NCI-H345 treated with DMSO at 0.1 percent for 48 hours (cell line): ENCODE measurements at regions not wholly inside any gene's neighbourhood (a gene's known extent, or its start where the extent isn't known, plus 50 kb on each side); places are given as distances from the start of the nearest gene placed in this dataset.

ENCODE experiments used
- DNase-seq: peaks from one replicate; lab custom pipeline; 2025; ENCODE audit not compliant: unreplicated experiment; lab: John Stamatoyannopoulos, UW

DNA sequence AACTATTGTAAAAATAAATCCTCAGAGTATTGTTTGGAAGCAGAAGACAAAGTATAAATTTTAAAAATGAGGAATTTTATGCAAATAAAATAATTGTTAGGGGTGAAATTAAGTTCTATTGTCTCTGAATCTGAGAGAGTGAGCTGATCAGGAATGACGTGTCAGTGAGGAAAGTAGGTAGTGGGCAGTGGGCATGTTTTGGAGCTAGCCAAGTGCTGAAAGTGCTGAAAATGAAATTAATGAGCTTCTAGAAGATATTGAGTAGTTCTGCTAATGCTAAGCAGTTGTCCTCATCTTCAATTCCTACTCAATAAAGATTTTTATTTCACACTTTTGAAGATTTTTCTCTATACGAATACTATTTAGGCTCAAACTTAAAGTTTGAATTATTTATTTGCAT, 1167.8 kb upstream of the PCDH20 start:
- no peak for DNase-seq

DNA sequence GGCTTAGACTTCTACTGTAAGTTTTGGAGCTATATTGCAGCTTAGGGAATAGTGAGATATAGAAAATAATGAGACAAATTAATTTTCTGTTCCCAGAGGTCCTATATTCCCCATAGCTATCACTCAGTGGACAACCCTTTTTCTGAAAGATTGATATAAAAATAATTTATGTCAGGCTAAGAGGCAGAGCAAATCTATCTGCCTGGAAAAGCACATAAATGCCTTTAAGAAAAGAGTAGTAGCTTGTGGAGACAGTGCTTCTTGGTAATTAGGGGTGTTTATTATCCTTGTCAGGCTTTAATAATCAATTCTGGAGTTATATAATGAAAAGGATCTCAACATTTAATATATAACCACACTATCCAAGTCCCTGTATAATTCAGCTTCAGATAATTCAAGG, 1162.8 kb upstream of the PCDH20 start:
- no peak for DNase-seq

DNA sequence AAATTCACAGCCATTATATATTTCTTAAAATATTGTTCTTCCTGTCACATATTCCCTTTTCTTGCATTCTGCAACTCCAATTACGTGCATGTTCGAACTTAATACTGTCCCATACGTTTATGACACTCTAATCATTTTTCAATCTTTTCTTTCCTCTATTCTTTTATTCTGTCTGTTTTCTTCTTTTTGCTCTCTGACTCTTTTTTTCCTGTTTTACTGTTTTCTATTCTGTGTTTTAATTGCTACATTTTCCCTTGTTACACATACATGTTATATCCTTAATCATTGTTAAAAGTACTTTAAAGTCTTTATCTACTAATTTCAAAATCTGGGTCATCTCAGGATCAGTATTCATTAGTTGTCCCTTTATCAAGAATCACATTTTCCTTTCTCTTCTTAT, 1149.1 kb upstream of the PCDH20 start:
- no peak for DNase-seq

DNA sequence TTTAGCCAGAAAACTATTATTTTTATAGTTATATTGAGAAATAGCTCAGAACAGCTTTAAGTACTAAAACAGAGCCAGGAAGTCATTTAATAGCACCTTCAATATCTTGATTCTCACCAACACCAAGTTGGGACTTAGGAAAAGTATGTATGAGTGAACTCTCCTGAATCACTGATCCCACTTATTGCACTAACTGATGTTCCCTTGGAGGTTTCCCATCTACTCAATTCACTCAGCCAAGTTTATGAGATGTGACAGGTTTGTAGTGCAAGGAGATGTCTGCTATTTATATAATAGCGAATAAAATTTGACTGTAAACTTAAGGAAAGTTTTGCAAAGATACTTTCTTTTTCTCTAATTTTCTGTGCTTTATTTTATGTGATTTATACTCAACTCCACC, 1147.6 kb upstream of the PCDH20 start:
- no peak for DNase-seq

DNA sequence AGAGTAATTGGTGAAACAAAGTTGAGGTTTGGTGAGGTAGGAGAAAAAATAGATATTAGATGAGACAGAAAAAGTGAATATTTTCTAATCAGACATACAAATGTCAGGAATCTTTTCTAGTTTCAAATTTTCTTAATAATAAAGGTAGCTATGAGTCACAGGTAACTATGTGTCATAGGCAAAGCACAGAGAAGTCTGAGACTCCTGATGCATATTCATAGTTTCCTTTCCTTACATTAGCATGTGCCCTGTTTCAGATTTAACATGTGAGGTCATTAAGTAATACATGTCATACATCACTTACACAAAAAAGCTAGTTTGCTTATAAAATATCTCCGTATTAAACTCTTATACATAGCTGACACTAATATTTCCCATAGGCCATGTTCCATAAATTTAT, 1141.3 kb upstream of the PCDH20 start:
- DNase-seq, result no peak

DNA sequence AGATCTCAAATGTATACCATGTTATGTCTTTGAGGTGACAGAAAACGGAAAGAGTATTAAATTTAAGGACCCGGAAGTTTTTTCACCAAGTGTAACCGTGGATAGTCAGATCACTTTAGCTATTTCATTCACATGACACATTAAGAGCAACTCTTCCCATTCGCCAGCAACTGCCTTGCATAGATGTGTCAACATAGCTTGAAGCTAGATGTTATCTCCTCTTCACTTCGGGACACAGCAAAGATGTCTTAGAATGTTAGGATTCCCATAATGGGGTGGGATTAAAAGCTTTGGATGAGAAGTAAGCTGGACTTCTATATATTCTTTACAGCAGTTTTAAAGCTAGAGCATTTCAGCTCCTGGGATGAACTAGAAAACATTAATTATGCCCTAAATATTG, 1135.9 kb upstream of the PCDH20 start:
- DNase-seq, result no peak

DNA sequence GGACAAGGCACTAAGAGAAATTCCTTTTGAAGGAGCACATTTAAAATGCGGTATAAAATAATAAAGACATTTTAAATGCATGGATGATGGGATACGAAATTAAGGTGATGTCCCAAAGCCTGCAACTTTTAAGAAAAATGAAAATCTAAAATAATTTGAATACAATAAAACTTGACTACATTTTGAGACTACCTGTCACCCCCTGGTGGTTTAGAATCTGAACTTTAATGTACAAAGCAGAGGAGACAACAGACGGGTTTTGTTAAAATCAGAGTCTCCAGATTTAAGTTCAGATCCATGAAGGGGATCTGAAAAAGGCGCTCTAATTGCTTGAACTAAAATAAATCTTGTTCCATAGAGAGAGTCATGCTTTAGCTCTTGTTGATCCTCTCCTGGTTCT, 1129.3 kb upstream of the PCDH20 start:
- no peak for DNase-seq

DNA sequence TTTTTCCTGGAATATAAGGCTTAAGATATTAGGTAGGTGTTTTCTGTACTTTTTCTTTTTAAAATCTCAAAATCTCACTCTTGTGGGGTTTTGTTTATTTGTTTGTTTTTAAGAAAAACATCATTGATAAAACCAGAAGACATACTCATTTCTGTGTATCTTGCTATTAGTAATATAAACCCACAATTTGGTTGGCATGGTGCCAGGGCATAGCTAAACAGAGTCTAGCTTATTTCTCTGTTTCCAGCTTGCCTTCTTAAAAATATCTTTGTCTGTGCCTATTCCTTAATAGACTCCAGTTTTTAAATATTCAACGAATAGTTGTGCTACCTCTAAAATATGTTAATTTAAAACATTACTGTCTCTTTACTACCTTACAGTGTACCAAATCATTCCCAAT, 1121.9 kb upstream of the PCDH20 start:
- no peak for DNase-seq

DNA sequence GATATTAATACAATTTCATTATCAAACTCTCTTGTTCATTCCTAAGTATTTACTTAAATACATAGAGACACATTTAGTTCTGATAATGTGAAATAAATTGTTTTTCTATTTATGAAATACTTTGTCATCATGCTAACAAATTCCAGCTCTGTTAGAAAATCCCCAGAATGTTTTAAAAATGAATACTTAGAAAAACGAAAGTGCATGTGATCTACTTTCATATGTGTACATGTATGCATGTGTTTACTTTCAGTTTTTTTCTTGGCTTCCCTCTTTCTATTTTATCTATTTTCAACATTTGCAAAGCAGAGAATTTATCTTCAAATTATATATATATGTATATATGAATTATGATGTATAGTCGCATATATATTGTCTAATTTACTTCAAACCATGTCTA, 1110.0 kb upstream of the PCDH20 start:
- no peak for DNase-seq

DNA sequence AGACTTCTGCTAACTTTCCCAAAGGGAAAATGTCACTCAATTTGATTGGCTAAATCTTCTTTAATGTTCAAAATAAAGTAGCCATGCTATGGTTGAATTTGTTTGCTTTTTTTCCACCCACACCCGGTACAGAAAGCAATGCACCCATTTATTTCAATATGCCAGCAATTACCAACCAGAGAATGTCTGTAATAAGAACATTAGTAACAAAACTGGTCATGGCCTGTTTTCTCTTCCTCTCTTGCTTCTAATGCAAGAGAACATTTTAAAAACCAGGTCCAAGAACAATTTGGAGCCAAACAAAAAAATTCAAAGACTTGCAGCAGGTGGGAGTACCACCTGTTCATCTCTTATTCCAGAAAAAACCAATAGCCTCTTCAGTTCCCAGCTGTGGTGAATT, 1108.8 kb upstream of the PCDH20 start:
- no peak for DNase-seq

DNA sequence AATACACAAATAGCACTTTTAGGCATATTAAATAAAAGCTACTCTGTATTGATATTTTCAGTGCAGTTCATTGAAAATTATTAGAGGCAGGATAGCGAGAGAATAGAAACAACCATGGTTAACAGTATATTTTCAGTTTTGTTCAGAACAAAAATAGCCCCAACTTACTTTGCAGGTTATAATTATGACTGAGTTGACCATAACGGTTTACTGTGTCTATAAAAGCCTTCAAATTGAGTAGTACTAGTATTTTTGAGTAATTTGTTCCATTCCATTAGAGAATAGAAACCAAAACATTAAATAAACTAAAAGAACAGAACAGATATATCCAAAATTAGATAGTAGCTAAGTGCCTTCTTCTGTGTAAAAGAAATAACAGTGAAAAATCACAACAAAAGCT, 1108.4 kb upstream of the PCDH20 start:
- no peak for DNase-seq

DNA sequence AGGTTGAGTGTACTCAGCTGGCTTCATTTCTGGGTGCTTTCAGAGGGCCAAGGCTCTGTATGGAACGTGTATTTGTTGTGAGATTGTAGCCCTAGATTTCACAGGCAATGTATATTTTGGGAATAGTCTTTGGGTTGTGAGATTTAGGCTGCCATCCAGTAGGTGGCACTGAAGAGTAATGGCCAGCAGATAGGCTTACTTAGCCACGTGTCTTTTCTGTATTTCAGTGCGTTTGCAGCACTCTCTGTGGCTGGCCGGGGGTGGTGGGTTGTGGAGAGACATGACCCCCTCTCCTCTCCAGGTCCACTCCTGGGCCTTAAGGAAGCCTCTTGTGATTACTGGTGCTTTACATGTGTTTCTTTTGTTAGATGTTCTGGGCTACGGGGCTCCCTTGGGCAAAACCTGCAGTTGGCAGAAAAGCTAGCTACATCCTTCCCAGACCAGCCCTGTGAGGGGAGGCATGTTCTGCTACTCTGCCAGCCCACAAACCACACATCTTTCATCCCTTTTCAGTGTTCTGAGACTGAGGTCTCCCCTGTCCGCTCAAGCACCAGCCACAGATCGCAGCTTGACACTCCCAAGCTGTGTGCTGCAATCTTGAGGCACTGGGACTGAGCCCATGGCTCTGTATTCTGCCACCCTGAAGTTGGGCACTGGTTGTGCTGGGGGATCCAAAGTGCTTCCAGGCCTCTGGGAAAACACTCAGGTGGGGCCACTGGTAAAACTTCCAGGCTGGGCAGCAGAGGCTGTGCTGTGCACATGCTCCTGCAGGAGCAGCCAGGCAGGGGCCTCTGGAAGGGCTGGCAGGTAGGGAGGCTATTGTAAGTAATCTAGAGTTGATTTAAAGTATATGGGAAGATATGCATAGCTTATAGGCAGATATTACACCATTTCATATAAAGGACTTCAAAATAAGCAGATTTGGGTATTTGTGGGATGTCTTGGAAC, 1096.8 kb upstream of the PCDH20 start:
- DNase-seq, result no peak

DNA sequence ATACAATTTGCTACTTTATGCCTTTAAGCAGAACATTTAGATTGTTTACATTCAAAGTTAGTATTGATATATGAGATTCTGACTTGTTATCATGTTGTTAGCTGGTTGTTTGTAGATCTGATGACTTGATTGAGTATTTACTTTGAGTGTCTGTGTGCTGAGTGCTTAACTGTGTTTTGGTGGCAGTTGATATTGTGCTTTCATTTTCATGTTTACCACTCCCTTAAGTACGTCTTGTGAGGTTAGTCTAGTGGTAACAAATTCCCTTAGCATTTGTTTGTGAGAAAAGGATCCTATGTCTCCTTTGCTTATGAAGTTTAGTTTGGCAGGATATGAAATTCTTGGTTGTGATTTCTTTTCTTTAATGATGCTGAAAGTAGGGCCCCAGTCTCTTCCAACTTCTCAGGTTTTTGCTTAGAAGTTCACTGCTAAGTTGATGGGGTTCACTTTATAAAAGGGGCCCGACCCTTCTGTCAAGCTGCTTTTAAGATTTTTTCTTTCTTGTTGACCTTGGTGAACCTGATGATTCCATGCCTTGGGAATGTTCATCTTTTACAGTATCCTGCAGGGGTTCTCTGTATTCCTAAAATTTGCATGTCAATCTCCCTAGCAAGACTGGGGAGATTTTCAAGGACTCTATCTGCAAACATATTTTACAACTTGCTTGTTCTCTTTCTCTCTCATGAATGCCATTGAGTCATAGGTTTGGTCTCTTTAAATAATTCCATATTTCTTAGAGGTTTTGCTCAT, 1095.4 kb upstream of the PCDH20 start:
- DNase-seq, result no peak

DNA sequence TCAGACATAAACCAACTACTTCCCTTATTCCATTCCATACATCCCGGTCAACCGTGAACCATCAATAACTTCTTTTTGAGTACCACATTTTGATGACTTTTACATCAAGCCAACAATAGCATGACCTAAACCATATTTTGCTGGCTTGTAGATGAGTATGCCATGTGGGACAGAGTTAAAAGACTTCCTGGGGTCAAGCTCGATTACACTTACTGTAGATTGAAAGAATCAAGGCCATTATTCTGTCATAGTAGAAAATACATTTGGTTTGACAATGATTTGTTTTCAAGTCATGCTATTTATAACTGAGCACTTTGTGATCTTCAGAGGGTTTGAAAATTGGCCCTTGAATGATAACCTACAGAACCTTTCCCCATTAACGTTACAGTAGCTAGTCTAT, 1086.9 kb upstream of the PCDH20 start:
- no peak for DNase-seq

DNA sequence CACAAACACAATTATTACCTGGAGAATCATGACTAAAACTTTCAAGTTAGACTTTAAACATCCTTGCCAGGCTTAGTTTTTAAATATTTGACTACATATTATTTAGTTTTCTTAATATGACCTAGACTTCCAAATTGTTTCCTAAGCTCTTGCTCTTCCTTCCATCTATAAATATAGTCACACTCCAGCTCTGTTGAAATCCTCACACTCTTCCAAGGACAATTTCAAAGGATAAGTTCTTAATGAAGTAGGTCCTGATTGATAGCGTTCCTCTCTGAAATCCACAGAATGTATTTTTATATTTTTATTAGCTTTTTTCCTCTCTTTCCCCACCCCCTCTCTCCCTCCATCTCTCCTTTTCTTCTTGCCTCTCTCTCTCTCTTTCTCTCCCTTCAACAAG, 1074.1 kb upstream of the PCDH20 start:
- no peak for DNase-seq

DNA sequence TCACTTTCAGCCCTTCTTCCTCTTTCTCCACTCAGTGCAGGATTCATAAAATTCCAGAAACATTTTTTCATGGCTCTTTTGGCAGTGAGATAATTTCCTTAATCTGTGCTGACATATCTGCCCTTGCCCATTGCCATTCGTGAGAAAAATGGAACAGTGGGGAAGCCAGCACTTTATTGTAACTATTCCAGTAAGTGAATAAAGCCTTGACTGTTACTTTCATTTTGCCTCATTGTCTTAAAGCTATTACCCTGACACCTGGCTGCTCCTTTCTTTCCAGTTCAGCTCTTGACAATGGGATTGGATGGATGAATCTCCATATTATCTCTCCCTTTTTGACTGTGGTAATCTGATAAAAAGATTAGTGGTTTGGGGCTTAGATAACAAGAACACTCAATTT, 1068.1 kb upstream of the PCDH20 start:
- DNase-seq, result peak; percentile 6

DNA sequence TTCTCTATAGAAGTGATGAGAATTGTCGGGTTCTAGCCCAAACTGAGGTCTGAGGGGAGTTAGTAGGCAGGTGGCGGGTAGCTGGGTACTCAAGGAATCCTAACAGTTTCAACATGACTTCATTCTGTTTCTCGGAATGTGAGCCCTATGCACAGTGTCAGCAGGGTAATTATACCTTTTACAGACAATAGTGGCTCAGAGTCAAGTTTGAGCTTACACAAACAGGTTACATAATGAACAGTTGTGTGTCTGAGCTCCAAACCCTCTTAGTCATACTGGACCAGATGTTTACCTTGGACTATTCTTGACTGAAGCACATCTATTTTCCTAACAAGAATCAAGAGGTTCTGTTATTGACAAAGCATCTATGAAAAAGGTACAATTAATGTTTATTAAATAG, 1066.7 kb upstream of the PCDH20 start:
- DNase-seq, result peak; percentile 26

DNA sequence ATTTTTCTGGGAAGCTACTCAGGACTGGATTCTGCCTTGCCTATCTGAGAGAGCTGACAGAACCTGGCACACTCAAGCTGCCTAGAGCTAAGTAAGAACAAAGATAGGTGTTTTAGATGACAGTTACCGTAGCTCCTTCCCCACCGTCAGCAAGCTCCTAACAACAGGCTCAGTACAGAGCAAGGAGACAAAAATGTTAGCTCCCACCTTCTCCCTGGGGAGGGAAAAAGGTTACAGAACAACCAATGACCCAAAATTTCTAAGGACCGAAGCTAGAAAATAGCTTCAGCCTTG, 1058.2 kb upstream of the PCDH20 start:
- DNase-seq, result no peak

DNA sequence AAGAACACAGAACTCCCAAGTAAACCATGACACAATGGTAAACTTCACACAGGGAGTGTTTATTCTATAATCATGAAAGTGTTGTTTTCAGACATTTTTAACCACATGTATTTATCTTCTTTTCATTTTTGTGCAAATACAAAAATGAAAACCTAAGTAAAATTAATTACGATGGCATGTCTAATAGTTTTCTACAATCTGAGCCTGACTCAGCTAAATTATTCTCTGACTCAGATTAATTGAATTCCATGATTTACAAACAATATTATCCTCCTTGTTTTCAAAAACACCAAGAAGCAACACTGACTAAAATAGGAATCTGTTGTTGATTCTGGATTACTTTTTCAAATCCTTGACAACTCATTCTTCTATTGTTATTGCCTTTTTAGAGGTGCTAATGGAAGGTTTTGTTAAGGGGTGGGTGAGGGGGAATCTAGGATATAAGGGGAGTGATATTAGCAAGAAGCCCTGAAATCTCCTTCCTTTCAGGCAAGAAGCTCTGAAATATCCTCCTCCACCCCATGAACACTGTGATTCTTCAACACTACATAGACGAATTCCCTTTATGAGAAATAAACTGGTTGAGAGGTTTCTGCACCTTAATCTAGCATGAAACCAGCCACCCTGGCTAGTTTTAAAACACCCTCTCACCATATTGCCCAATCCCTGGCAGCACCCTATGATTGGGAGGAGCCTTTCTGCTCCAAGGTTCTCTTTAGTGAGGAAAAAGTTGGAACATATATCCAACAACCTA, 1057.7 kb upstream of the PCDH20 start:
- DNase-seq, result no peak

DNA sequence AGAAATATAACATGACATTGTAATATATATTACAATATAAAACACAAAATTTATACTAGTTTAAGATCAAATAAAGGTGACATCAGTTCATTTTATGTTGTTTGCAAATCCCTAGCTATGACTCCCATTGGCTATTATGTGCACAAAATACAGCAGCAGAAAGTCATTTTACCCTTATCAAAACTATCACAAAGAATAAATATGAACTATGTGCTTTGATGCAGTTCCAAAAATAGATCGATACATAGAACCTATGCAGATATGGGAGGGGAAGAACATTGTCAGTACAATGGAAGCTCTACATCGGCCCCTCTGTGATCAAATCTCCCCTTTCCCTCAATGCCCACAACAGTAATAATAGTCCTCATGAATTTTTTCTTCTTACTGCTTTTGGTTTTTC, 1038.1 kb upstream of the PCDH20 start:
- DNase-seq, result no peak

DNA sequence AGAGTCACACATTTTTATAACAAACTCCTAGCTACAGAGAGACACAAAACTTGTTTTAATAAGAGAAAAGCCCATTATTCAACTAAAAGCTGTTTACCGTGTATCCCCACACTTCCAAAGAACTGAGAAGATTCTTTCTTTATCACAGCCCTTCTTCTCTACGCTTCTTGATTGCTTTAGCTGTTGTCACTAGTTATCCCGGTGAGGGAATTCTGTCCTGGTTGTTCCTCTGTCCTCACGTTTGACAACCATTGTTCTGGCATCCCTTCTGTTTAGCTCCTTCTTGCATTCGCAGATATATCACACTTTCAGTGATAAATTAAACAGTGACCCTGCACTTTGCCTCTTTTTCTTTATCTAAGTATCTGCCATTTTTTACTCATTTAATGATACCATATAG, 1035.1 kb upstream of the PCDH20 start:
- no peak for DNase-seq
